WTC11 (cell line): ENCODE measurements at regions not wholly inside any gene's neighbourhood (a gene's known extent, or its start where the extent isn't known, plus 50 kb on each side); places are given as distances from the start of the nearest gene placed in this dataset.

ENCODE experiments used
- ATAC-seq: fragments of 200-7000 bp; cut with Tn5 transposase; 2 replicates; pipeline ENCODE4 v1.10.0; 2021; ENCODE audit warnings: mild to moderate bottlenecking, moderate library complexity
- CTCF ChIA-PET: fragments of 300-600 bp; sonication (Branson Sonifier 250); formaldehyde crosslinking; loops from one replicate; lab custom pipeline; 2021; ENCODE audit warnings: antibody characterized with exemption; lab: Charles Lee
- POLR2A ChIA-PET: fragments of 350-600 bp; sonication (Branson Sonifier 250); formaldehyde crosslinking; loops from one replicate; lab custom pipeline; 2021; ENCODE audit warnings: antibody characterized with exemption; lab: Charles Lee
- DNase-seq: peaks from one replicate; pipeline ENCODE4 v3.0.0; 2021; ENCODE audit warnings: low spot score
- H3K27ac Mint-ChIP-seq: 2 replicates; pipeline ENCODE4 v1.8.0; 2021; ENCODE audit warnings: mixed read lengths
- H3K27me3 Mint-ChIP-seq: 2 replicates; pipeline ENCODE4 v1.8.0; 2021; ENCODE audit warnings: low read depth, mild to moderate bottlenecking, moderate library complexity, mixed read lengths
- H3K36me3 Mint-ChIP-seq: 2 replicates; pipeline ENCODE4 v1.8.0; 2021; ENCODE audit warnings: mixed read lengths
- H3K4me1 Mint-ChIP-seq: 2 replicates; pipeline ENCODE4 v1.8.0; 2022; ENCODE audit warnings: mixed read lengths
- H3K4me3 Mint-ChIP-seq: 2 replicates; pipeline ENCODE4 v1.8.0; 2021; ENCODE audit warnings: mild to moderate bottlenecking, moderate library complexity, mixed read lengths
- H3K9me3 Mint-ChIP-seq: 2 replicates; pipeline ENCODE4 v1.8.0; 2021; ENCODE audit warnings: mixed read lengths
- AR ChIP-seq: fragments of 250-450 bp; sonication (Bioruptor Pico); IDR thresholded peaks from 2 replicates; pipeline ENCODE4 v1.9.0; 2021; ENCODE audit warnings: mild to moderate bottlenecking
- CBFB ChIP-seq: sonication (generic); formaldehyde crosslinking; IDR thresholded peaks from 2 replicates; pipeline ENCODE4 v1.8.1; 2022; ENCODE audit warnings: mild to moderate bottlenecking, low read depth, missing genetic modification reagents
- E2F1 ChIP-seq: sonication (generic); formaldehyde crosslinking; IDR thresholded peaks from 2 replicates; pipeline ENCODE4 v1.8.0; 2022; ENCODE audit warnings: mild to moderate bottlenecking, missing genetic modification reagents
- E2F4 ChIP-seq: sonication (generic); formaldehyde crosslinking; IDR thresholded peaks from 2 replicates; pipeline ENCODE4 v1.8.1; 2022; ENCODE audit warnings: low read depth, mild to moderate bottlenecking, moderate library complexity, missing genetic modification reagents, borderline replicate concordance
- ELF4 ChIP-seq: sonication (generic); formaldehyde crosslinking; IDR thresholded peaks from 2 replicates; pipeline ENCODE4 v1.8.1; 2022; ENCODE audit warnings: low read depth, mild to moderate bottlenecking, moderate library complexity, missing genetic modification reagents
- FOXK1 ChIP-seq: sonication (generic); formaldehyde crosslinking; IDR thresholded peaks from 2 replicates; pipeline ENCODE4 v1.8.0; 2022; ENCODE audit warnings: mild to moderate bottlenecking, moderate library complexity, missing genetic modification reagents
- GTF2I ChIP-seq: fragments of 250-450 bp; sonication (Bioruptor Pico); conservative IDR thresholded peaks from 2 replicates; pipeline ENCODE4 v1.4.0; 2021; ENCODE audit warnings: mild to moderate bottlenecking
- KAT7 ChIP-seq: sonication (generic); formaldehyde crosslinking; IDR thresholded peaks from 2 replicates; pipeline ENCODE4 v1.8.1; 2023; ENCODE audit warnings: missing genetic modification reagents, mild to moderate bottlenecking, borderline replicate concordance
- MXD4 ChIP-seq: fragments of 250-450 bp; sonication (Bioruptor Pico); IDR thresholded peaks from 2 replicates; pipeline ENCODE4 v1.8.0; 2021; ENCODE audit warnings: mild to moderate bottlenecking, moderate library complexity, borderline replicate concordance
- PRRX2 ChIP-seq: fragments of 250-450 bp; sonication (Bioruptor Pico); IDR thresholded peaks from 2 replicates; pipeline ENCODE4 v1.8.0; 2021; ENCODE audit warnings: mild to moderate bottlenecking
- SMAD3 ChIP-seq: sonication (generic); formaldehyde crosslinking; IDR thresholded peaks from 2 replicates; pipeline ENCODE4 v1.8.0; 2022; ENCODE audit warnings: missing genetic modification reagents, mild to moderate bottlenecking, borderline replicate concordance
- SP1 ChIP-seq: sonication (generic); formaldehyde crosslinking; conservative IDR thresholded peaks from 2 replicates; pipeline ENCODE4 v1.8.1; 2022; ENCODE audit warnings: missing genetic modification reagents
- STAT6 ChIP-seq: sonication (generic); formaldehyde crosslinking; conservative IDR thresholded peaks from 2 replicates; pipeline ENCODE4 v1.8.1; 2023; ENCODE audit warnings: mild to moderate bottlenecking, low read depth, missing genetic modification reagents, moderate library complexity
- USF1 ChIP-seq: sonication (generic); formaldehyde crosslinking; IDR thresholded peaks from 2 replicates; pipeline ENCODE4 v1.8.0; 2022; ENCODE audit warnings: mild to moderate bottlenecking, missing genetic modification reagents
- ZBTB21 ChIP-seq: sonication (generic); formaldehyde crosslinking; IDR thresholded peaks from 2 replicates; pipeline ENCODE4 v1.8.1; 2023; ENCODE audit warnings: mild to moderate bottlenecking, missing genetic modification reagents, borderline replicate concordance
- ZBTB43 ChIP-seq: sonication (generic); formaldehyde crosslinking; IDR thresholded peaks from 2 replicates; pipeline ENCODE4 v1.8.1; 2023; ENCODE audit warnings: mild to moderate bottlenecking, missing genetic modification reagents
- ZNF281 ChIP-seq: sonication (generic); formaldehyde crosslinking; IDR thresholded peaks from 2 replicates; pipeline ENCODE4 v1.8.0; 2023; ENCODE audit warnings: mild to moderate bottlenecking, missing genetic modification reagents
- ZNF396 ChIP-seq: fragments of 250-450 bp; sonication (Bioruptor Pico); IDR thresholded peaks from 2 replicates; pipeline ENCODE4 v1.8.0; 2021; ENCODE audit warnings: mild to moderate bottlenecking, moderate library complexity, borderline replicate concordance

GRCh38 chr12:94020335-94020734 lies 128.0 kb upstream of the PLXNC1 start:
- ATAC-seq = no peak
- peaks cover 50% of the 10 kb centered on the region for H3K36me3 Mint-ChIP-seq

GRCh38 chr12:94023879-94024278 lies 124.5 kb upstream of the PLXNC1 start:
- CTCF ChIA-PET = no interaction called here
- H3K4me1 Mint-ChIP-seq = peaks cover 10% of the 10 kb centered on the region
- DNase-seq = no peak
- no peaks in the 10 kb centered on the region; the same call in none of the 2 replicates for H3K27me3 Mint-ChIP-seq
- peaks cover 19% of the 10 kb centered on the region for H3K36me3 Mint-ChIP-seq
- POLR2A ChIA-PET = no interaction called here
- H3K27ac Mint-ChIP-seq = no peak overlapping the region
- TF ChIP-seq PRRX2 (CRISPR knock-in tag) (no peak), KAT7 (no peak), ZBTB43 (CRISPR knock-in tag) (no peak), FOXK1 (CRISPR knock-in tag) (no peak), ZNF396 (no peak), AR (no peak), CBFB (CRISPR knock-in tag) (no peak), USF1 (CRISPR knock-in tag) (no peak), ELF4 (CRISPR knock-in tag) (no peak), MXD4 (CRISPR knock-in tag) (no peak), ZNF281 (no peak), GTF2I (CRISPR knock-in tag) (no peak), ZBTB21 (CRISPR knock-in tag) (no peak), SMAD3 (CRISPR knock-in tag) (no peak)
- TF ChIP-seq, all 79 proteins: peak for 0
- ATAC-seq = no peak
- Mint-ChIP-seq H3K4me3 (no peak overlapping the region), H3K9me3 (peaks cover 55% of the 10 kb centered on the region)

More at GRCh38 chr12:94020335-94020734, 128.0 kb upstream of the PLXNC1 start:
- Mint-ChIP-seq H3K4me3 (no peak overlapping the region), H3K4me1 (no peaks in the 10 kb centered on the region), H3K27ac (no peak overlapping the region), H3K9me3 (peaks cover 70% of the 10 kb centered on the region), H3K27me3 (peaks cover 7% of the 10 kb centered on the region)
- ChIA-PET CTCF (no interaction called here), POLR2A (no interaction called here)
- TF ChIP-seq E2F1 (no peak), SP1 (CRISPR knock-in tag) (no peak), E2F4 (CRISPR knock-in tag) (no peak), STAT6 (CRISPR knock-in tag) (no peak)
- no peak for DNase-seq
